ENCODE measurements at regions not wholly inside any gene's neighbourhood (a gene's known extent, or its start where the extent isn't known, plus 50 kb on each side); places are given as distances from the start of the nearest gene placed in this dataset.

- TF ChIP-seq, protein P1, sequence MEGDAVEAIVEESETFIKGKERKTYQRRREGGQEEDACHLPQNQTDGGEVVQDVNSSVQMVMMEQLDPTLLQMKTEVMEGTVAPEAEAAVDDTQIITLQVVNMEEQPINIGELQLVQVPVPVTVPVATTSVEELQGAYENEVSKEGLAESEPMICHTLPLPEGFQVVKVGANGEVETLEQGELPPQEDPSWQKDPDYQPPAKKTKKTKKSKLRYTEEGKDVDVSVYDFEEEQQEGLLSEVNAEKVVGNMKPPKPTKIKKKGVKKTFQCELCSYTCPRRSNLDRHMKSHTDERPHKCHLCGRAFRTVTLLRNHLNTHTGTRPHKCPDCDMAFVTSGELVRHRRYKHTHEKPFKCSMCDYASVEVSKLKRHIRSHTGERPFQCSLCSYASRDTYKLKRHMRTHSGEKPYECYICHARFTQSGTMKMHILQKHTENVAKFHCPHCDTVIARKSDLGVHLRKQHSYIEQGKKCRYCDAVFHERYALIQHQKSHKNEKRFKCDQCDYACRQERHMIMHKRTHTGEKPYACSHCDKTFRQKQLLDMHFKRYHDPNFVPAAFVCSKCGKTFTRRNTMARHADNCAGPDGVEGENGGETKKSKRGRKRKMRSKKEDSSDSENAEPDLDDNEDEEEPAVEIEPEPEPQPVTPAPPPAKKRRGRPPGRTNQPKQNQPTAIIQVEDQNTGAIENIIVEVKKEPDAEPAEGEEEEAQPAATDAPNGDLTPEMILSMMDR (IDR thresholded peaks at IDR 0.05; ENCODE audit: insufficient read depth, low read length, poor library complexity, severe bottlenecking) = no peak
- no peak for DNase-seq (ENCODE audit: extremely low read depth, insufficient read length)
- Histone ChIP-seq H3K27me3 (replicated peaks; ENCODE audit: control insufficient read depth, insufficient read depth, low read length) (peaks cover 1% of the 10 kb centered on the region), H3K36me3 (ENCODE audit: control insufficient read depth, insufficient read depth, low read length) (no peaks in the 10 kb centered on the region), H3K4me3 (replicated peaks; ENCODE audit: low read depth, low read length) (no peak overlapping the region)
Observed at GRCh38 chr10:118865998-118866693, 111.4 kb upstream of the CACUL1 start.

DNA sequence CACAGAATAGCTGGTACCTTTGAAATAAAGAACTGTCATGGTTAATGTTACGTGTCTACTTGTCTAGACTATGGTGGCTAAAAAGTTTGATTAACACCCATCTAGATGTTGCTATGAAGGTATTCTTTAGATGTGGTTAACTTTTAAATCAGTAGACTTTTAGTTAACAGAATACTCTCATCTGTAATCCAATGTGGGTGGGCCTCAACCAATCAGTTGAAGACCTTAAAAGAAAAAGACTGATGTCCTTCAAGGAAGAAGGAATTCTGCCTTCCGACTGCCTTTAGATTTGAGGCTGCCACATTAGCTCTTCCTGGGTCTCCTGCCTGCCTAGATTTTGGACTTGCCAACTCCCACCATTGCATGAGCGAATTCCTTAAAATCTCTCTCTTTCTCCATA is 113.0 kb upstream of the CACUL1 start:
- Histone ChIP-seq H3K36me3 (ENCODE audit: control insufficient read depth, insufficient read depth, low read length) (no peaks in the 10 kb centered on the region), H3K27me3 (replicated peaks; ENCODE audit: control insufficient read depth, insufficient read depth, low read length) (peaks cover 1% of the 10 kb centered on the region), H3K4me3 (replicated peaks; ENCODE audit: low read depth, low read length) (no peak overlapping the region)
- TF ChIP-seq, protein P1 (IDR thresholded peaks at IDR 0.05; ENCODE audit: insufficient read depth, low read length, poor library complexity, severe bottlenecking) = no peak
- DNase-seq (ENCODE audit: extremely low read depth, insufficient read length) = no peak

GRCh38 chr10:118868589-118868988 is 113.8 kb upstream of the CACUL1 start:
- DNase-seq (ENCODE audit: extremely low read depth, insufficient read length) = no peak
- H3K36me3 ChIP-seq (ENCODE audit: control insufficient read depth, insufficient read depth, low read length) = no peaks in the 10 kb centered on the region
- TF ChIP-seq, protein P1 (IDR thresholded peaks at IDR 0.05; ENCODE audit: insufficient read depth, low read length, poor library complexity, severe bottlenecking) = no peak
- no peak overlapping the region for H3K4me3 ChIP-seq (replicated peaks; ENCODE audit: low read depth, low read length)
- H3K27me3 ChIP-seq (replicated peaks; ENCODE audit: control insufficient read depth, insufficient read depth, low read length) = peaks cover 1% of the 10 kb centered on the region

DNA sequence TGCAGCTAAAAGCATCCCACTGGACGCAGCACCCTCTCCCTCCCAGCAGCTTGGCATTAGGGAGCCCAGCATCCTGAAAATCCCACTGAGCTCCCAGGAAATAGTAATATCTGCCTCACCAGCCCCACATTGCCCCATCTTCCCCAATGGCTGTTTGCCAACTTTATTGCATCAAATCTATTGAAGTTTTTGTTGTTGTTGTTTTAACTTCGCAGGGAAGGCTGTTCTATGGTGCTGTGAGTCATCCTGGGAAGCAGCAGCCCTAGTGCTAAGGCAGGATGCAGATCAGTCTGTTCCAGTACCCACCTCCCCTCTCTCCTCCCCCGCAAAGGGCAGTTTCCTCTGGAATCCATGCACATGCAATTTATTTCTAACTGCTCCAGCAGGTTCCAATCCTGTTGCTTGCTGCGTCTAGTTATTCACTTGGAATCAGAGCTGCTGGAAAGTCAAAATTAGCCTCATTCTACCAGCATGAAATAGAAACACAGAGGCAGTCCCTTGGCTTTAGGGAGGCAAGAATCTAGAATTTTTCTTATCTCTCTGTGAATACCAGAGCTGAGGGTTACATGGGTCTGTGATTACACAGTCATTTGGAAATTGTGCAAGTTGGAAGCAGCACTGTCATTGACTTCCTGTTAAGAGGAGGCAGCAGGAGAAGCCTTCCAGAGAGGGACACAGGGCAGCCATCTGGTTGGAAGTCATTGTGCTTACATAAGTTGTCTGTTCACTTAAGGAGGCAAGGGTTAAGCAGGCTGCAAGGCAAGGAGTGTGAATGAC is 115.9 kb upstream of the CACUL1 start:
- Histone ChIP-seq H3K36me3 (ENCODE audit: control insufficient read depth, insufficient read depth, low read length) (no peaks in the 10 kb centered on the region), H3K4me3 (replicated peaks; ENCODE audit: low read depth, low read length) (no peak overlapping the region), H3K27me3 (replicated peaks; ENCODE audit: control insufficient read depth, insufficient read depth, low read length) (peaks cover 1% of the 10 kb centered on the region)
- DNase-seq (ENCODE audit: extremely low read depth, insufficient read length) = no peak
- TF ChIP-seq, protein P1 (IDR thresholded peaks at IDR 0.05; ENCODE audit: insufficient read depth, low read length, poor library complexity, severe bottlenecking) = no peak

- Histone ChIP-seq H3K27me3 (replicated peaks; ENCODE audit: control insufficient read depth, insufficient read depth, low read length) (peaks cover 1% of the 10 kb centered on the region), H3K4me3 (replicated peaks; ENCODE audit: low read depth, low read length) (no peak overlapping the region), H3K36me3 (ENCODE audit: control insufficient read depth, insufficient read depth, low read length) (no peaks in the 10 kb centered on the region)
- DNase-seq (ENCODE audit: extremely low read depth, insufficient read length) = no peak
- TF ChIP-seq, protein P1 (IDR thresholded peaks at IDR 0.05; ENCODE audit: insufficient read depth, low read length, poor library complexity, severe bottlenecking) = no peak
Observed at GRCh38 chr10:118871244-118871865, 116.6 kb upstream of the CACUL1 start.
